HEK293T (cell line): ENCODE measurements at regions not wholly inside any gene's neighbourhood (a gene's known extent, or its start where the extent isn't known, plus 50 kb on each side); places are given as distances from the start of the nearest gene placed in this dataset.
"Not testable (repeated sequence)": the region's sequence is repeated elsewhere in the genome, so short reads cannot be mapped to it uniquely, and the experiment has no call there.

Experiments
- CTCF ChIA-PET: fragments of 350-600 bp; formaldehyde crosslinking; extraction: SDS; loops from one replicate; lab custom pipeline; 2021; ENCODE audit warnings: antibody characterized with exemption, inconsistent platforms; lab: Yijun Ruan, JAX
- POLR2A ChIA-PET: fragments of 350-600 bp; formaldehyde crosslinking; extraction: SDS; loops from one replicate; lab custom pipeline; 2020; ENCODE audit warnings: antibody characterized with exemption, inconsistent platforms; lab: Yijun Ruan, JAX
- DNase-seq: peaks from one replicate; pipeline ENCODE4 v3.0.0; 2012; ENCODE audit warnings: mixed read lengths; ENCODE audit errors: extremely low spot score
- ARNT ChIP-seq: fragments of 450-650 bp; IDR thresholded peaks from 2 replicates; pipeline ENCODE4 v1.6.1; 2017; ENCODE audit warnings: mild to moderate bottlenecking
- BHLHE40 ChIP-seq: fragments of 450-650 bp; IDR thresholded peaks from 2 replicates; pipeline ENCODE4 v1.6.1; 2016; ENCODE audit warnings: mild to moderate bottlenecking, moderate library complexity, borderline replicate concordance
- CTBP1 ChIP-seq: fragments of 450-650 bp; IDR thresholded peaks from 2 replicates; pipeline ENCODE4 v1.6.1; 2016; ENCODE audit warnings: borderline replicate concordance
- ELF4 ChIP-seq: fragments of 450-650 bp; IDR thresholded peaks from 2 replicates; pipeline ENCODE4 v1.6.1; 2017; ENCODE audit warnings: antibody characterized with exemption
- FOXA1 ChIP-seq: fragments of 450-650 bp; IDR thresholded peaks from 2 replicates; pipeline ENCODE4 v1.6.1; 2016; ENCODE audit warnings: mild to moderate bottlenecking
- FOXK2 ChIP-seq: fragments of 450-650 bp; IDR thresholded peaks from 2 replicates; pipeline ENCODE4 v1.6.1; 2016; ENCODE audit warnings: mild to moderate bottlenecking
- FOXM1 ChIP-seq: fragments of 450-650 bp; IDR thresholded peaks from 2 replicates; pipeline ENCODE4 v1.6.1; 2017; ENCODE audit warnings: mild to moderate bottlenecking, borderline replicate concordance
- HDGF ChIP-seq: fragments of 450-650 bp; IDR thresholded peaks from 2 replicates; pipeline ENCODE4 v1.6.1; 2017; ENCODE audit warnings: antibody characterized with exemption, borderline replicate concordance
- L3MBTL2 ChIP-seq: fragments of 450-650 bp; conservative IDR thresholded peaks from 2 replicates; pipeline ENCODE4 v1.6.1; 2016; ENCODE audit warnings: mild to moderate bottlenecking
- LEF1 ChIP-seq: fragments of 450-650 bp; IDR thresholded peaks from 2 replicates; pipeline ENCODE4 v1.6.1; 2017; ENCODE audit warnings: mild to moderate bottlenecking, borderline replicate concordance
- NFRKB ChIP-seq: fragments of 450-650 bp; IDR thresholded peaks from 2 replicates; pipeline ENCODE4 v1.6.1; 2016; ENCODE audit warnings: mild to moderate bottlenecking, moderate library complexity
- SP1 ChIP-seq: fragments of 450-650 bp; IDR thresholded peaks from 2 replicates; pipeline ENCODE4 v1.6.1; 2017
- SUZ12 ChIP-seq: fragments of 450-650 bp; IDR thresholded peaks from 2 replicates; pipeline ENCODE4 v1.6.1; 2016; ENCODE audit warnings: mild to moderate bottlenecking
- TARDBP ChIP-seq: fragments of 450-650 bp; IDR thresholded peaks from 2 replicates; pipeline ENCODE4 v1.6.1; 2016
- ZNF384 ChIP-seq: fragments of 450-650 bp; IDR thresholded peaks from 2 replicates; pipeline ENCODE4 v1.6.1; 2016
- TF ChIP-seq, protein P1 (sequence below): fragments of 450-650 bp; IDR thresholded peaks from 2 replicates; pipeline ENCODE4 v1.6.1; 2016

DNA sequence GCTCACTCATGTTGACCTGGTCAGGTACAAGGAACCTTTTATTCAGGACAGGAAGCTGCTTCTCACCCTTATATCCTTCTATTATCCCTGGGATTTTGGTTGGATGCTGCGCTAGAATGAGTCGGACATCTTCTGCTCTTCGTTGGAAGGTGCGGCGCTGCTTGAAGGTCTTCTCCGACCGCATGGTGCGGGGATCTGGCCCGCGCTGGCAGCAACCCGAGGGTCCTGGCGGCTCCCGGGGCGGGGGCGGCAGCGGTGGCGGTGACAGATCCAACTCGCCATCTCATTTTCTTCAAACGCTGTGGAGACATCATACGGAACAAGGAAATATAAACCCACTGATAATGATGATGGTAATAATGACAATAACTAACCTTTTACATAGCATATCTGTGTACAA, 126.3 kb downstream of the ATXN7L3B start:
- TF ChIP-seq FOXK2 (no peak), ZNF384 (no peak), SUZ12 (no peak), ARNT (no peak), L3MBTL2 (no peak), BHLHE40 (no peak), TARDBP (no peak), NFRKB (no peak), SP1 (no peak), FOXA1 (no peak), HDGF (no peak)
- TF ChIP-seq, protein P1, sequence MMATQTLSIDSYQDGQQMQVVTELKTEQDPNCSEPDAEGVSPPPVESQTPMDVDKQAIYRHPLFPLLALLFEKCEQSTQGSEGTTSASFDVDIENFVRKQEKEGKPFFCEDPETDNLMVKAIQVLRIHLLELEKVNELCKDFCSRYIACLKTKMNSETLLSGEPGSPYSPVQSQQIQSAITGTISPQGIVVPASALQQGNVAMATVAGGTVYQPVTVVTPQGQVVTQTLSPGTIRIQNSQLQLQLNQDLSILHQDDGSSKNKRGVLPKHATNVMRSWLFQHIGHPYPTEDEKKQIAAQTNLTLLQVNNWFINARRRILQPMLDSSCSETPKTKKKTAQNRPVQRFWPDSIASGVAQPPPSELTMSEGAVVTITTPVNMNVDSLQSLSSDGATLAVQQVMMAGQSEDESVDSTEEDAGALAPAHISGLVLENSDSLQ = no peak
- no peak for DNase-seq
- ChIA-PET CTCF (no interaction called here), POLR2A (no interaction called here)

DNA sequence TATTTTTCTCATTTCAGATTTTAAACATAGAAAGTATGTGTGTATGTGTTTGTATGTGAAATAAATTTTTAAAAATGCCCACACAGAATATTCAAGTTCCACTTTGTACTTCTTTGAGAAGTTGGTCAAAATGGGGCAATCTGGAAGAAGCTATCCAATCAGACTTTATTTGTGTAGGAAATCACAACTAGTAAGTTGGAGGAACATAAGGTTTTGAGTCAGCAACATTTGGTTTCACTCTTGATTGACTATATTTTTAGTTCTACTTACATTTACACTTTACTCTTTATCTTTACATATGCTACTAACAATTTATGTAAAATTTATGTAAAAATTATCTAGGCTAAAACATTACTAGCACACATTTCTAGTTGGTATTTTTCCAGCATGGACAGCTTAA, 128.1 kb downstream of the ATXN7L3B start:
- no peak for DNase-seq
- ChIA-PET CTCF (no interaction called here), POLR2A (no interaction called here)
- TF ChIP-seq TARDBP (no peak), ARNT (no peak), BHLHE40 (no peak), HDGF (no peak), NFRKB (no peak), FOXA1 (no peak), SP1 (no peak), SUZ12 (no peak), FOXK2 (no peak), ELF4 (no peak), FOXM1 (no peak), LEF1 (no peak), ZNF384 (no peak), CTBP1 (no peak), L3MBTL2 (no peak)
- TF ChIP-seq, protein P1 = no peak

DNA sequence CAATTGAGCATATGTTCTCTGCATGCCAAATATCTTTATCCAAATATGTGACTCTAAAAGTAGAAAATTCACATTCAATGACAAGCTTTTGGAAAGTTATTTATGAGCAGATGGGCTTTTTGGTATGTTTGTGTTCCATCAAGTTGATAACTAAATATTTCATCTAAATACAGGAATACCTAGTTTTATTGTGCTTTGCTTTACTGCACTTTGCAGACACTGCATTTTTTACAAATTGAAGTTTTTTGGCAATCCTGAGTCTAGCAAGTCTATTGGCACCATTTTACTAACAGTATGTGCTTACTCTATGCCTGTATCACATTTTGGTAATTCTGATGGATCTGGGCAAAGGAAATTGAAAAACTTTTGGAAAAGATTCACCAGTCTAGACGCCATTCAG, 133.8 kb downstream of the ATXN7L3B start:
- ChIA-PET CTCF (no interaction called here), POLR2A (no interaction called here)
- no peak for TF ChIP-seq FOXA1
- no peak for TF ChIP-seq ZNF384
- no peak for TF ChIP-seq BHLHE40
- TF ChIP-seq, protein P1 = no peak
- no peak for TF ChIP-seq SUZ12
- no peak for TF ChIP-seq NFRKB
- TF ChIP-seq ELF4 = no peak
- TF ChIP-seq FOXK2 = no peak
- no peak for TF ChIP-seq TARDBP
- no peak for TF ChIP-seq L3MBTL2
- TF ChIP-seq SP1 = no peak
- TF ChIP-seq FOXM1 = no peak
- no peak for TF ChIP-seq CTBP1
- TF ChIP-seq HDGF = no peak
- no peak for TF ChIP-seq LEF1
- TF ChIP-seq ARNT = no peak
- no peak for DNase-seq

DNA sequence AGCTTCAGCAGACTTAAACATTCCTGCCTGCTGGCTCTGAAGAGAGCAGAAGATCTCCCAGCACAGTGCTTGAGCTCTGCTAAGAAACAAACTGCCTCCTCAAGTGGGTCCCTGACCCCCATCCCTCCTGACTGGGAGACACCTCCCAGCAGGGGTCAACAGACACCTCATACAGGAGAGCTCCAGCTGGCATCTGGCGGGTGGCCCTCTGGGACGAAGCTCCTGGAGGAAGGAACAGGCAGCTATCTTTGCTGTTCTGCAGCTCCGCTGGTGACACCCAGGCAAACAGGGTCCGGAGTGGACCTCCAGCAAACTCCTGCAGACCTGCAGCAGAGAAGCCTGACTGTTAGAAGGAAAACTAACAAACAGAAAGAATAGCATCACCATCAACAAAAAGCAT, 139.3 kb downstream of the ATXN7L3B start:
- DNase-seq, CTCF ChIA-PET, POLR2A ChIA-PET: not testable (repeated sequence)

DNA sequence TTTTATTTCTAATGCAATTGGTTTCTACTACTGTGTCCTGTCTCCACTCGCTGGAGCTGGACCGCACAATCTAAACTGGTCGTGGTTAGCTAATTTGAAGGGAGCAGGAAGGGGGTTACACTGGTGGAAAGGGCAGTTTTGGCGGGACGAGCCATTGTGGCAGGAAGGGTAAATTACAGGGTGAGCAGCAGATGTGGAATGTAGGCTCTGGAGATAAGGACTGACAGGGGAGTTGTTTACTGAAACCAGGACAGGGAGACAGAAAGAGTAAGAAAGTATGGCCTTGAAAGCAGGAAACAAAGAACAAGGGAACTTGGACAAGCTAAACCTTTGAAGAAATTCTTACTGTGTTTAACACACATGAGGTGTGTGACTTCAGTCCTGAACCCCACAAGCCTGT, 147.8 kb downstream of the ATXN7L3B start:
- POLR2A ChIA-PET = no interaction called here
- CTCF ChIA-PET = no interaction called here
- DNase-seq = no peak
- TF ChIP-seq CTBP1 = no peak
- no peak for TF ChIP-seq ARNT
- TF ChIP-seq, protein P1 = no peak
- TF ChIP-seq L3MBTL2 = no peak
- no peak for TF ChIP-seq BHLHE40
- no peak for TF ChIP-seq ZNF384
- no peak for TF ChIP-seq LEF1
- TF ChIP-seq NFRKB = no peak
- no peak for TF ChIP-seq FOXK2
- no peak for TF ChIP-seq FOXA1
- TF ChIP-seq HDGF = no peak
- TF ChIP-seq SP1 = no peak
- no peak for TF ChIP-seq SUZ12
- no peak for TF ChIP-seq FOXM1
- TF ChIP-seq TARDBP = no peak
- TF ChIP-seq ELF4 = no peak

DNA sequence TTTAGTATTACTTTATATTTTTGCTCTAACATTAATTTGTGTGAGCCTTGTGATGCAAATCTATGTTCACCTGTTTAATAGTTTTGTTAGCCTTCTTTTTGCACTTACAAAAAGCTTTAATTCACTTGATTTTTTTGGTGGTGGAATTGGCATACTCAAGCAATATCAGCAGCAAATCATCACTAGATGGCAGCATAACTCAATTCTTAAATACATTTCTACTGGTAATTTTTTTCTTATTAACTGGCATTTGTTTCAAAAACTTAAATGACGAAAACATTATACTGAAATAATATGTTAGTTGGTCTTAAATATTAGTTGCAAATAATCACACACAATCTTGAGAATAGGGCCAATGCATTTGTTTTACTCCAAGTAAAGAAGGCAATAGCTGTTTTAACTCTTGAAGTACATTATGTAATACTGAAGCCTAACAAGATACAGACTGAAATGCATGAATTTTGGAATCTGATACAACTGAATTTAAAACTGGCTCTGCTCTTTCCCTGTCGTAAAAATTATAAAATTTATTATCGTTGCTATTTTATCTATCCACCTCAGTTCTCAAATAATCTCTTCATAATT, 151.5 kb downstream of the ATXN7L3B start:
- CTCF ChIA-PET = interaction anchor here (0.6 kb wide), 1 partner anchor 838 kb away, joined by 3 read pairs; no protein-coding TSS in a partner anchor
- POLR2A ChIA-PET = no interaction called here
- TF ChIP-seq SP1 (no peak), ZNF384 (peak; percentile 43; the same call in 1 of the 2 replicates), HDGF (no peak), FOXK2 (no peak), ARNT (no peak), ELF4 (no peak)
- peak; percentile 10 for DNase-seq
